OCI-LY1 (cell line): ENCODE measurements at regions not wholly inside any gene's neighbourhood (a gene's known extent, or its start where the extent isn't known, plus 50 kb on each side); places are given as distances from the start of the nearest gene placed in this dataset.

ENCODE experiments used
- EZH2 ChIP-seq: fragments of 200-600 bp; sonication (generic), shearing (Covaris generic); IDR thresholded peaks from 2 replicates; pipeline ENCODE4 v1.8.0; 2017; ENCODE audit warnings: borderline replicate concordance, mixed run types, mild to moderate bottlenecking, antibody characterized with exemption, low read length, moderate library complexity, mixed read lengths
- TF ChIP-seq, protein P1 (sequence below): fragments of 200-600 bp; sonication (generic), shearing (Covaris generic); IDR thresholded peaks from 2 replicates; pipeline ENCODE4 v1.5.1; 2017; ENCODE audit warnings: mild to moderate bottlenecking, antibody characterized with exemption, low read length, moderate library complexity, mixed read lengths

DNA sequence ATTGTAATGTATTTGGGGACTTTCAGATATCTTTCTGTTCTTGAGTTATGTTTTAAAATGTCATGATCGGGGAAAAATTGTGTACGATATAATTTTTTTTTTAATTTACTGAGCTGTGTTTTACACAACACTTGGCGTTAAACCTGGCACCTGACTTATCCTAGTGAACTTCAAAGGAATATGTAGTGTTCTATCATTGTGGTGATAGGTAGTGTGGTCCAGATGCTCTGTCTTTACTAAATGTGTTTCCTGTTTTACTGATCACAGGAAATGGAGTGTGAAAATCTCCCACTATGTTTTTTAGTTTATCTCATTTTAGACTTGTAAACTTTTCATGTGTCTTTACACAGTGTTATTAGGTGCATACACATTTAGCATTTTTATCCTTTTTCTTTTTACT, 98.0 kb downstream of the SLC5A7 start:
- no peak for TF ChIP-seq EZH2
- TF ChIP-seq, protein P1, sequence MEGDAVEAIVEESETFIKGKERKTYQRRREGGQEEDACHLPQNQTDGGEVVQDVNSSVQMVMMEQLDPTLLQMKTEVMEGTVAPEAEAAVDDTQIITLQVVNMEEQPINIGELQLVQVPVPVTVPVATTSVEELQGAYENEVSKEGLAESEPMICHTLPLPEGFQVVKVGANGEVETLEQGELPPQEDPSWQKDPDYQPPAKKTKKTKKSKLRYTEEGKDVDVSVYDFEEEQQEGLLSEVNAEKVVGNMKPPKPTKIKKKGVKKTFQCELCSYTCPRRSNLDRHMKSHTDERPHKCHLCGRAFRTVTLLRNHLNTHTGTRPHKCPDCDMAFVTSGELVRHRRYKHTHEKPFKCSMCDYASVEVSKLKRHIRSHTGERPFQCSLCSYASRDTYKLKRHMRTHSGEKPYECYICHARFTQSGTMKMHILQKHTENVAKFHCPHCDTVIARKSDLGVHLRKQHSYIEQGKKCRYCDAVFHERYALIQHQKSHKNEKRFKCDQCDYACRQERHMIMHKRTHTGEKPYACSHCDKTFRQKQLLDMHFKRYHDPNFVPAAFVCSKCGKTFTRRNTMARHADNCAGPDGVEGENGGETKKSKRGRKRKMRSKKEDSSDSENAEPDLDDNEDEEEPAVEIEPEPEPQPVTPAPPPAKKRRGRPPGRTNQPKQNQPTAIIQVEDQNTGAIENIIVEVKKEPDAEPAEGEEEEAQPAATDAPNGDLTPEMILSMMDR: no peak
